ENCODE measurements at regions not wholly inside any gene's neighbourhood (a gene's known extent, or its start where the extent isn't known, plus 50 kb on each side); places are given as distances from the start of the nearest gene placed in this dataset.
"Not testable (repeated sequence)": the region's sequence is repeated elsewhere in the genome, so short reads cannot be mapped to it uniquely, and the experiment has no call there.

DNA sequence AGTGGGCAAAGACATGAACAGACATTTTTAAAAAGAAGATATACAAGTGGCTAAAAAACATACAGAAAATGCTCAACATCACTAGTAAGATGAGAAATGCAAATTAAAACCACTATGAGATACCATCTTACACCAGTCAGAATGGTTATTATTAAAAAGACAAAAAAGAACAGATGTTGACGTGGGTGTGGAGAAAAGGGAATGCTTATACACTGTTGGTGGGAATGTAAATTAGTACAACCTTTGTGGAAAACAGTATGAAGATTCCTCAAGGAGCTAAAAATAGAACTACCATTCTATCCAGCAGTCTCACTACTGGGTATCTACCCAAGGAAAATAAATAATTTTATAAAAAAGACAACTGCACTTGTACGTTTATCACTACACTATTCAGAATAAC is 73.9 kb downstream of the EBNA1BP2 start:
- Histone ChIP-seq H3K79me2 (ENCODE audit: insufficient read depth, low read length) (no peaks in the 10 kb centered on the region), H3K4me1 (ENCODE audit: insufficient read depth, low read length) (no peaks in the 10 kb centered on the region), H3K9ac (ENCODE audit: insufficient read depth, low read depth, low read length) (no peak overlapping the region), H3K36me3 (replicated peaks in 1 of 2; ENCODE audit: control insufficient read depth in 1 of 2, insufficient read depth in 2 of 2, low read length in 2 of 2) (no peaks in the 10 kb centered on the region), H4K20me1 (ENCODE audit: insufficient read depth, low read length) (no peaks in the 10 kb centered on the region), H3K4me3 (replicated peaks in 1 of 3; ENCODE audit: insufficient read depth in 1 of 3, low read depth in 2 of 3, low read length in 3 of 3) (no peak overlapping the region), H3K27me3 (ENCODE audit: control insufficient read depth in 1 of 2, insufficient read depth in 2 of 2, low read length in 2 of 2) (peaks cover 1 to 8% of the 10 kb centered on the region in 2 experiments; a peak in 4 of 5 replicates), H2AFZ (ENCODE audit: low read length) (no peak overlapping the region), H3K4me2 (ENCODE audit: low read depth, low read length) (no peak overlapping the region), H3K27ac (ENCODE audit: extremely low read length, insufficient read depth, low read length) (no peak overlapping the region), H3K9me3 (ENCODE audit: low read length) (no peaks in the 10 kb centered on the region)
- ATAC-seq = no peak
- no peak for DNase-seq (ENCODE audit: low spot score)
- intact Hi-C loops (cut with micrococcal nuclease; ENCODE audit: unreplicated experiment) = no loop called here
- in situ Hi-C loops (cut with HindIII; ENCODE audit: extremely low pct_ligation_motif_present, low pct_unique_long_range_greater_than_20kb) = no loop called here
- CTCF ChIA-PET (ENCODE audit: low intra/inter-chr PET ratio, low total read pairs) = no interaction called here
- TF ChIP-seq SMAD1 (CRISPR knock-in tag; IDR thresholded peaks at IDR 0.05; ENCODE audit: borderline replicate concordance, low read depth) (no peak), CEBPB (IDR thresholded peaks at IDR 0.05; ENCODE audit: borderline replicate concordance, low read depth, low read length) (no peak), TOPORS (CRISPR knock-in tag; IDR thresholded peaks at IDR 0.05) (no peak), HIC2 (CRISPR knock-in tag; IDR thresholded peaks at IDR 0.05; ENCODE audit: low read depth) (no peak)
- no TSS peak for BruUV-seq (replicated peaks)
- POLR2A ChIA-PET = no interaction called here
- FAIRE-seq = no peak
- WGBS (ENCODE audit: low lambda C conversion rate) = 5% methylated on average over 2 of the region's 2 CpGs

GRCh38 chr1:43096528-43096927 is 75.6 kb downstream of the EBNA1BP2 start:
- ATAC-seq; H3K27ac ChIP-seq (ENCODE audit: extremely low read length, insufficient read depth, low read length); H3K79me2 ChIP-seq (ENCODE audit: insufficient read depth, low read length); H3K4me2 ChIP-seq (ENCODE audit: low read depth, low read length); H2AFZ ChIP-seq (ENCODE audit: low read length); H3K36me3 ChIP-seq (replicated peaks in 1 of 2; ENCODE audit: control insufficient read depth in 1 of 2, insufficient read depth in 2 of 2, low read length in 2 of 2); DNase-seq (ENCODE audit: low spot score); in situ Hi-C loops (cut with HindIII; ENCODE audit: extremely low pct_ligation_motif_present, low pct_unique_long_range_greater_than_20kb); intact Hi-C loops (cut with micrococcal nuclease; ENCODE audit: unreplicated experiment); H3K9me3 ChIP-seq (ENCODE audit: low read length); BruUV-seq (replicated peaks); FAIRE-seq; CTCF ChIA-PET (ENCODE audit: low intra/inter-chr PET ratio, low total read pairs); H3K9ac ChIP-seq (ENCODE audit: insufficient read depth, low read depth, low read length); H3K4me3 ChIP-seq (replicated peaks in 1 of 3; ENCODE audit: insufficient read depth in 1 of 3, low read depth in 2 of 3, low read length in 3 of 3); H4K20me1 ChIP-seq (ENCODE audit: insufficient read depth, low read length); H3K4me1 ChIP-seq (ENCODE audit: insufficient read depth, low read length); POLR2A ChIA-PET: not testable (repeated sequence)
- 51% methylated on average over 3 of the region's 3 CpGs for WGBS (ENCODE audit: low lambda C conversion rate)
- H3K27me3 ChIP-seq (ENCODE audit: control insufficient read depth in 1 of 2, insufficient read depth in 2 of 2, low read length in 2 of 2) = peaks cover 1 to 22% of the 10 kb centered on the region in 2 experiments; a peak in 4 of 5 replicates

DNA sequence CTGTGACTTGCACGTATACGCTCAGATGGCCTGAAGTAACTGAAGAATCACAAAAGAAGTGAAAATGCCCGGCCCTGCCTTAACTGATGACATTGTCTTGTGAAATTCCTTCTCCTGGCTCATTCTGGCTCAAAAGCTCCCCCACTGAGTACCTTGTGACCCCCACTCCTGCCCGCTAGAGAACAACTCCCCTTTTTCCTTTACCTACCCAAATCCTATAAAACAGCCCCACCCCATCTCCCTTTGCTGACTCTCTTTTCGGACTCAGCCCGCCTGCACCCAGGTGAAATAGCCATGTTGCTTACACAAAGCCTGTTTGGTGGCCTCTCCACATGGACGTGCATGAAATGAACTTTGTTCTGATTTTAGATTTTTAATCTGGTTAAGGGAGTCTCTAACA is 81.3 kb downstream of the EBNA1BP2 start:
- ATAC-seq; H3K36me3 ChIP-seq (replicated peaks in 1 of 2; ENCODE audit: control insufficient read depth in 1 of 2, insufficient read depth in 2 of 2, low read length in 2 of 2); H2AFZ ChIP-seq (ENCODE audit: low read length); intact Hi-C loops (cut with micrococcal nuclease; ENCODE audit: unreplicated experiment); H3K9me3 ChIP-seq (ENCODE audit: low read length); H3K4me3 ChIP-seq (replicated peaks in 1 of 3; ENCODE audit: insufficient read depth in 1 of 3, low read depth in 2 of 3, low read length in 3 of 3); BruUV-seq (replicated peaks); FAIRE-seq; H4K20me1 ChIP-seq (ENCODE audit: insufficient read depth, low read length); POLR2A ChIA-PET; in situ Hi-C loops (cut with HindIII; ENCODE audit: extremely low pct_ligation_motif_present, low pct_unique_long_range_greater_than_20kb); H3K4me1 ChIP-seq (ENCODE audit: insufficient read depth, low read length); H3K79me2 ChIP-seq (ENCODE audit: insufficient read depth, low read length); DNase-seq (ENCODE audit: low spot score); H3K4me2 ChIP-seq (ENCODE audit: low read depth, low read length); H3K27ac ChIP-seq (ENCODE audit: extremely low read length, insufficient read depth, low read length); H3K9ac ChIP-seq (ENCODE audit: insufficient read depth, low read depth, low read length); CTCF ChIA-PET (ENCODE audit: low intra/inter-chr PET ratio, low total read pairs): not testable (repeated sequence)
- 24% methylated on average over 7 of the region's 7 CpGs for WGBS (ENCODE audit: low lambda C conversion rate)
- peaks cover 3 to 30% of the 10 kb centered on the region in 2 experiments; a peak in 4 of 5 replicates for H3K27me3 ChIP-seq (ENCODE audit: control insufficient read depth in 1 of 2, insufficient read depth in 2 of 2, low read length in 2 of 2)

DNA sequence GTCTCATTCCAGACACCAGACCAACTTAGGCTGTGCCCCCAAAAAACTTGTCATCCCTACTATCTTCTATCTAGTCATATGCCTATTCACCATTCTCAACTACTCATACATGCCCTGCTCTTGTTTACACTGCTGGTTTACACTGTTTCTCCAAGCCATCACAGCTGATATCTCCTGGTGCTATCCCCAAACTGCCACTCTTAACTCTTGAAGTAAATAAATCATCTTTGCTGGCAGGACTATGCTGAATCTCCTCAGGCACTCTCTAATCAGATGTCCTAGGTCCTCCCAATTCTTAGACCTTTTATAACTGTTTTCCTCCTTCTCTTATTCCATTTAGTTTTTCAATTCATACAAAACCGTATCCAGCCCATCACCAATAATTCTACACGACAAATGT is 81.9 kb downstream of the EBNA1BP2 start:
- H4K20me1 ChIP-seq (ENCODE audit: insufficient read depth, low read length); H3K36me3 ChIP-seq (replicated peaks in 1 of 2; ENCODE audit: control insufficient read depth in 1 of 2, insufficient read depth in 2 of 2, low read length in 2 of 2); intact Hi-C loops (cut with micrococcal nuclease; ENCODE audit: unreplicated experiment); H3K4me1 ChIP-seq (ENCODE audit: insufficient read depth, low read length); H3K79me2 ChIP-seq (ENCODE audit: insufficient read depth, low read length); CTCF ChIA-PET (ENCODE audit: low intra/inter-chr PET ratio, low total read pairs); H3K9ac ChIP-seq (ENCODE audit: insufficient read depth, low read depth, low read length); in situ Hi-C loops (cut with HindIII; ENCODE audit: extremely low pct_ligation_motif_present, low pct_unique_long_range_greater_than_20kb); ATAC-seq; POLR2A ChIA-PET; DNase-seq (ENCODE audit: low spot score); H3K27ac ChIP-seq (ENCODE audit: extremely low read length, insufficient read depth, low read length); BruUV-seq (replicated peaks); H2AFZ ChIP-seq (ENCODE audit: low read length); H3K4me2 ChIP-seq (ENCODE audit: low read depth, low read length); H3K4me3 ChIP-seq (replicated peaks in 1 of 3; ENCODE audit: insufficient read depth in 1 of 3, low read depth in 2 of 3, low read length in 3 of 3); H3K9me3 ChIP-seq (ENCODE audit: low read length); FAIRE-seq: not testable (repeated sequence)
- H3K27me3 ChIP-seq (ENCODE audit: control insufficient read depth in 1 of 2, insufficient read depth in 2 of 2, low read length in 2 of 2) = peaks cover 3 to 32% of the 10 kb centered on the region in 2 experiments; a peak in 4 of 5 replicates
- WGBS (ENCODE audit: low lambda C conversion rate) = 11% methylated on average over 2 of the region's 2 CpGs

Data from HepG2 (cell line).